Endodermal cell (in vitro differentiated cells): ENCODE measurements at regions not wholly inside any gene's neighbourhood (a gene's known extent, or its start where the extent isn't known, plus 50 kb on each side); places are given as distances from the start of the nearest gene placed in this dataset.

Experiments used
- DNase-seq: peaks from one replicate; pipeline ENCODE4 v3.0.0-alpha.2; 2017
- H3K27ac ChIP-seq: 2 replicates; pipeline ENCODE4 v1.5.1; 2013; ENCODE audit warnings: mild to moderate bottlenecking, low read depth, low read length, moderate library complexity
- H3K27me3 ChIP-seq: 2 replicates; pipeline ENCODE4 v1.6.1; 2013; ENCODE audit warnings: mild to moderate bottlenecking, low read length, moderate library complexity; ENCODE audit not compliant: insufficient read depth, control insufficient read depth, poor library complexity, severe bottlenecking
- H3K36me3 ChIP-seq: 2 replicates; pipeline ENCODE4 v1.7.0; 2013; ENCODE audit warnings: mild to moderate bottlenecking, low read length, moderate library complexity; ENCODE audit not compliant: control insufficient read depth, insufficient read depth
- H3K4me1 ChIP-seq: one replicate; pipeline ENCODE4 v1.7.0; 2013; ENCODE audit warnings: low read length; ENCODE audit not compliant: control insufficient read depth, insufficient read depth
- H3K4me3 ChIP-seq: 2 replicates; pipeline ENCODE4 v1.5.1; 2013; ENCODE audit warnings: mild to moderate bottlenecking, low read length, moderate library complexity
- H3K9ac ChIP-seq: 2 replicates; pipeline ENCODE4 v1.6.1; 2013; ENCODE audit warnings: mild to moderate bottlenecking, low read length, moderate library complexity; ENCODE audit not compliant: poor library complexity, severe bottlenecking; ENCODE audit errors: extremely low read depth
- H3K9me3 ChIP-seq: 2 replicates; pipeline ENCODE4 v1.6.1; 2013; ENCODE audit warnings: mild to moderate bottlenecking, low read length, moderate library complexity; ENCODE audit not compliant: control insufficient read depth
- H3K27ac Mint-ChIP-seq: 2 replicates; pipeline ENCODE4 v1.8.0; 2020; ENCODE audit warnings: mixed read lengths
- H3K27me3 Mint-ChIP-seq: 2 replicates; pipeline ENCODE4 v1.8.0; 2021; ENCODE audit warnings: mild to moderate bottlenecking, mixed read lengths; ENCODE audit not compliant: insufficient read depth
- H3K36me3 Mint-ChIP-seq: 2 replicates; pipeline ENCODE4 v1.8.0; 2020; ENCODE audit warnings: low read depth, mixed read lengths
- H3K4me1 Mint-ChIP-seq: 2 replicates; pipeline ENCODE4 v1.8.0; 2020; ENCODE audit warnings: mixed read lengths
- H3K4me3 Mint-ChIP-seq: 2 replicates; pipeline ENCODE4 v1.8.0; 2020; ENCODE audit warnings: mild to moderate bottlenecking, moderate library complexity, mixed read lengths
- H3K9me3 Mint-ChIP-seq: 2 replicates; pipeline ENCODE4 v1.8.0; 2020; ENCODE audit warnings: mild to moderate bottlenecking, mixed read lengths
- CTCF ChIP-seq: fragments of 200-600 bp; sonication (generic); conservative IDR thresholded peaks from 2 replicates; pipeline ENCODE4 v1.5.0; 2021; ENCODE audit warnings: antibody characterized with exemption, mild to moderate bottlenecking
- WGBS, 2 experiments: methylation state at CpG; one replicate each; pipeline versions ENCODE4 v1.1.5 to v1.1.7; 2013; ENCODE audit warnings: missing lambda C conversion rate in 2 of 2, mixed read lengths in 1 of 2; ENCODE audit not compliant: insufficient coverage in 1 of 2, insufficient read length in 1 of 2; 5-methylcytosine and 5-hydroxymethylcytosine counted together

- Mint-ChIP-seq H3K4me3 (no peak overlapping the region), H3K9me3 (peaks cover 7% of the 10 kb centered on the region), H3K36me3 (peaks cover 10% of the 10 kb centered on the region), H3K27me3 (no peaks in the 10 kb centered on the region), H3K27ac (no peak overlapping the region), H3K4me1 (peaks cover 20% of the 10 kb centered on the region)
- Histone ChIP-seq H3K27me3 (no peaks in the 10 kb centered on the region), H3K36me3 (no peaks in the 10 kb centered on the region), H3K9ac (no peak overlapping the region), H3K4me3 (no peak overlapping the region), H3K4me1 (peaks cover 17% of the 10 kb centered on the region), H3K27ac (no peak overlapping the region), H3K9me3 (peaks cover 43% of the 10 kb centered on the region)
- 88 to 90% methylated on average over 4 of the region's 4 CpGs for WGBS, 2 experiments
- TF ChIP-seq CTCF: no peak
- no peak for DNase-seq
These were observed 280.0 kb downstream of the SEMA3D start for GRCh38 chr7:84906889-84907288.

GRCh38 chr7:84904561-84904960 lies 282.3 kb downstream of the SEMA3D start:
- no peak for TF ChIP-seq CTCF
- H3K9ac ChIP-seq: no peak overlapping the region
- H3K9me3 Mint-ChIP-seq: peaks cover 3% of the 10 kb centered on the region
- H3K9me3 ChIP-seq: peaks cover 39% of the 10 kb centered on the region
- no peak overlapping the region for H3K27ac ChIP-seq
- H3K27me3 ChIP-seq: no peaks in the 10 kb centered on the region
- H3K4me1 ChIP-seq: peaks cover 14% of the 10 kb centered on the region
- H3K27me3 Mint-ChIP-seq: no peaks in the 10 kb centered on the region
- H3K4me3 ChIP-seq: no peak overlapping the region
- no peak overlapping the region for H3K4me3 Mint-ChIP-seq
- no peak overlapping the region for H3K27ac Mint-ChIP-seq
- DNase-seq: no peak
- peaks cover 14% of the 10 kb centered on the region for H3K4me1 Mint-ChIP-seq
- peaks cover 9% of the 10 kb centered on the region for H3K36me3 Mint-ChIP-seq
- H3K36me3 ChIP-seq: no peaks in the 10 kb centered on the region

- H3K9me3 Mint-ChIP-seq: peaks cover 3% of the 10 kb centered on the region
- Histone ChIP-seq H3K27me3 (no peaks in the 10 kb centered on the region), H3K9me3 (peaks cover 36% of the 10 kb centered on the region), H3K4me1 (no peaks in the 10 kb centered on the region), H3K27ac (no peak overlapping the region), H3K9ac (no peak overlapping the region), H3K4me3 (no peak overlapping the region), H3K36me3 (no peaks in the 10 kb centered on the region)
- H3K27ac Mint-ChIP-seq: no peak overlapping the region
- no peaks in the 10 kb centered on the region for H3K27me3 Mint-ChIP-seq
- DNase-seq: no peak
- no peak for TF ChIP-seq CTCF
- peaks cover 2% of the 10 kb centered on the region for H3K36me3 Mint-ChIP-seq
- H3K4me1 Mint-ChIP-seq: peaks cover 7% of the 10 kb centered on the region
- H3K4me3 Mint-ChIP-seq: no peak overlapping the region
These were observed 285.5 kb downstream of the SEMA3D start for GRCh38 chr7:84901366-84901765.
